ENCODE measurements at regions not wholly inside any gene's neighbourhood (a gene's known extent, or its start where the extent isn't known, plus 50 kb on each side); places are given as distances from the start of the nearest gene placed in this dataset.

DNA sequence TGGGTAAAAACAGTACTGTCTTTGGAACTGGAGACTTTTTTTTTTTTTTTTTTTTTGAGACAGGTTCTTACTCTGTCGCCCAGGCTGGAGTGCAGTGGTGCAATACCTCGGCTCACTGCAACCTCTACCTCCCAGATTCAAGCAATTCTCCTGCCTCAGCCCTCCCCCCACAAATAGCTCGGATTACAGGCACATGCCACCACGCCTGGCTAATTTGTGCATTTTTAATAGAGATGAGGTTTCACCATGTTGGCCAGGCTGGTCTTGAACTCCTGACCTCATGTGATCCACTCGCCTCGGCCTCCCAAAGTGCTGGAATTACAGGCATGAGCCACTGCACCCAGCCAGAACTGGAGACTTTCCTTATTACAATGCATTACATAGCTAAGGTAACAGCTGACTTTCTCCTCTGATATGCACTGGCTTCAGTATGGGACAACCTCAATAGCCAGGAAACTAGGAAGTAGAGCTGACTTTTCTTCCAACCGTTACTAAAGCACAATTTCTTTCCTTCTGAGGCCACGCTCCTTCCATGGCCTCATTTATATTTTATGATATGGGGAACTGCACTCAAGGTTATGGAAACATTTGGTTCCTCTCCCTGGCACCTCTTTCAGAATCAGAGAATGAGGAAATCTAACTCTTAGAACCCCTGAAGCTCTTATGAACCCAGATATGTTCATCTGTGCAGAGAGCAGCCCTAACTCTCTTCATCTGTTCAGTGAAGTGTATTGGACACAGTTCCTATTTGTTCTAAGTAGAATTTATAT, 53.5 kb upstream of the FAM9B start:
- TF ChIP-seq, protein P1, sequence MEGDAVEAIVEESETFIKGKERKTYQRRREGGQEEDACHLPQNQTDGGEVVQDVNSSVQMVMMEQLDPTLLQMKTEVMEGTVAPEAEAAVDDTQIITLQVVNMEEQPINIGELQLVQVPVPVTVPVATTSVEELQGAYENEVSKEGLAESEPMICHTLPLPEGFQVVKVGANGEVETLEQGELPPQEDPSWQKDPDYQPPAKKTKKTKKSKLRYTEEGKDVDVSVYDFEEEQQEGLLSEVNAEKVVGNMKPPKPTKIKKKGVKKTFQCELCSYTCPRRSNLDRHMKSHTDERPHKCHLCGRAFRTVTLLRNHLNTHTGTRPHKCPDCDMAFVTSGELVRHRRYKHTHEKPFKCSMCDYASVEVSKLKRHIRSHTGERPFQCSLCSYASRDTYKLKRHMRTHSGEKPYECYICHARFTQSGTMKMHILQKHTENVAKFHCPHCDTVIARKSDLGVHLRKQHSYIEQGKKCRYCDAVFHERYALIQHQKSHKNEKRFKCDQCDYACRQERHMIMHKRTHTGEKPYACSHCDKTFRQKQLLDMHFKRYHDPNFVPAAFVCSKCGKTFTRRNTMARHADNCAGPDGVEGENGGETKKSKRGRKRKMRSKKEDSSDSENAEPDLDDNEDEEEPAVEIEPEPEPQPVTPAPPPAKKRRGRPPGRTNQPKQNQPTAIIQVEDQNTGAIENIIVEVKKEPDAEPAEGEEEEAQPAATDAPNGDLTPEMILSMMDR (conservative IDR thresholded peaks at IDR 0.05; ENCODE audit: low read depth, low read length), result no peak
- no peak overlapping the region for H3K4me3 ChIP-seq (ENCODE audit: low read length)
- no peak for DNase-seq (ENCODE audit: low read depth)

DNA sequence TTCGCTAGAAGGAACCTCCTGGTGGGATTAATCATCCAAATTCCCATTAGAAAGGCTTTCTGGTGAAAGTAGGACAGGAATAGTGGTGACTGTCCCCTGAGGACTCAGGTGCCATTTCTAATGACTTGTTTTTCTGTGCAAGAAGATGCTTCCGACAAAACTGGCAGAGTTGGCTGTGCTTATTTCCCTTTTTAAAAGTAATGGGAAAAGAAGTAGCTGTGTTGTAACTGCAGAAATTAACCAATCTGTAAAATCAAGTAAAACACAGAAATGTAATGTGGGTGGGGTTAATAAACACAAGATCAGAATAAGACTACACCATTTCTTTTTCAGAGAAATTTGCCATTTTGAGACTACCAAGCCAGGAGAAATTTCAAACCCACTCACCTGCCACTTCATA, 55.0 kb upstream of the FAM9B start:
- TF ChIP-seq, protein P1 (conservative IDR thresholded peaks at IDR 0.05; ENCODE audit: low read depth, low read length), result no peak
- no peak for DNase-seq (ENCODE audit: low read depth)
- H3K4me3 ChIP-seq (ENCODE audit: low read length), result no peak overlapping the region

DNA sequence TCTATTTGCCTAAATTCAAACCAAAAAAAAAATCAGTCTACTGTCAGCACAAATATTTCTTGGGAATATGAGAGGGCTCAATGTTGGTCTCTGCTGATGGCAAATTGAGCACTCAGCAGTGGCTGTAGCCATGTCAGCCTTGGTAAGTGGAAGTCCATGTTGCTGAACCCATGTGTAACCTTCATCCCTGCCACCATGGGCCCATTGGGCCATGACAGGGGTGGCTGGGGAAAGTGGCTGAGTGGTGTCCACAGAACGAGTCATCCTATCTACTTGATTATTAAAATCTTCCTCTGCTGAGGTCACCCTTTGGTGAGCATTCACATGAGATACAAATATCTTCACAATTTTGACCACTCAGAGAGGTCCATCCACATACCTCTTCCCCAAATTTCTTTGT, 56.8 kb upstream of the FAM9B start:
- TF ChIP-seq, protein P1 (conservative IDR thresholded peaks at IDR 0.05; ENCODE audit: low read depth, low read length), result no peak
- no peak for DNase-seq (ENCODE audit: low read depth)
- H3K4me3 ChIP-seq (ENCODE audit: low read length), result no peak overlapping the region

DNA sequence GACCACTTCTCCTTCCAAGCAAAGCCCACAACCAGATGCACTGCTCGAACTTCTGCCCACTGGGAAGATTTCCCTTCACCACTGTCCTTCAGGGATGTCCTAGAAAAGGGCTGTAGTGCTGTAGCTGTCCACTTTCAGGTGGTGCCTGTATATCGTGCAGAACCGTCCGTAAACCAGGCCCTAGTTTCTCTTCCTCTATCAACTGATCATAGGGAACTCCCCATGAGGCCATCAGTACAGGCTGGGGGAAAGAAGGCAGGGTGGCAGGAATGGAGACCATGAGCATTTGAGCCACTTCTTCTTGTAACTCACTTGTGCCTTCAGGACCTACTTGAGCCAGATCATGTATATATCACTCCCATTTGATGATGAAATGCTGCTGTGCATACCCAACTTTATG, 57.3 kb upstream of the FAM9B start:
- no peak overlapping the region for H3K4me3 ChIP-seq (ENCODE audit: low read length)
- TF ChIP-seq, protein P1 (conservative IDR thresholded peaks at IDR 0.05; ENCODE audit: low read depth, low read length), result no peak
- DNase-seq (ENCODE audit: low read depth), result no peak

DNA sequence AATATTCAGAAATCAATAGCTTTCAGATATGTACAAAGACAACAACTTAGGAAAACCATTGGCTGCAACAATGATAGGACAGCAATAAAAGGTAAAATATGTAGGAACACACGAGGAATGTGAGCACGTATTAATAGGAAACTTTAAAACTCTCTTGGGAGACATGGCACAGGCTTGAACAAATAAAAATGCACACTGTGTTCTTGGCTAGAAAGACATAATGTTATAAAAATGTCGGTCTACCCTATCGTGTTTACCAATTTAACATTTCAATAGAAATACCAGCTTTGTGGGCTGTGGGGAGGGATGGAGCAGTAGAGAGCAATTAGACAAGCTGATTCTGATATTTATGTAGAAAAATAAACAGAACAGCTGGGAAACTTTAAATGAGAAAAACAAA, 69.0 kb upstream of the FAM9B start:
- TF ChIP-seq, protein P1 (conservative IDR thresholded peaks at IDR 0.05; ENCODE audit: low read depth, low read length), result no peak
- no peak for DNase-seq (ENCODE audit: low read depth)
- H3K4me3 ChIP-seq (ENCODE audit: low read length), result no peak overlapping the region

DNA sequence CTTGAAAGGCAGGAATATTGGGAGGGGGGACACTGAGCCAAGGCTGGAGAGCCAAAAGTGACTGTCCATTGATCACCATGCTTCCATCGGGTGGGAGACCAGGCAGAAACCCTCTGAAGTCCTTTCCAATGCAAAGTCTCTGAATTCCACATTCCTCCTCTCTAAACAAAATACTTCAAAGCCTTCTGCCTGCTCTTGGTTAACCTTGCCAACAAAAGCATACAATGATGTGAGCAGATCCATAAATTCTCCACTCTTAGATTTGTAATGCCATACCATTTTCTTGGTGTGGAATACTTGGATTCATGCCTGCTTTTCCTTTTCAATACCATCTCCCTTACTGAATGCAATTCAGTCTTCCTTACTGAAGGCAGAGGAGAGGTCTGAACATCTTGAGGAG, 74.1 kb upstream of the FAM9B start:
- H3K4me3 ChIP-seq (ENCODE audit: low read length), result no peak overlapping the region
- TF ChIP-seq, protein P1 (conservative IDR thresholded peaks at IDR 0.05; ENCODE audit: low read depth, low read length), result no peak
- no peak for DNase-seq (ENCODE audit: low read depth)

DNA sequence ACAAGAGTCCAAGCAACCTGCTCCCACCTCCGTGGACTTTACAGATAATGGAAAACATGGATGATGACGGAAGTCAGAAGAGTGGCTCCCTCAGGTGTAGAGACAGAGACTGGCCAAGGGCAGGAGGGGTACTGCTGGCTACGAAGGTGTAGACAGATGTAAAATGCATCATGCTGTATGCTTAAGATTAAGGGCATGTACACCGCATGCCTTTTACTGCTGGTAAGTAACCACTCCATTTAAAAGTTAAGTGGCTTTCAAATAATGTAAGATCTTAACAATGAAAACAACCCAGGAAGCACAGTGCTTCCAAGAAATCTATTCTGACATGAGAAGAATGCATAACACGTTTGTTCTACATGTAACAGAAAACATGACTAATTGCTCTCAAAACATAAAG, 76.9 kb upstream of the FAM9B start:
- no peak overlapping the region for H3K4me3 ChIP-seq (ENCODE audit: low read length)
- TF ChIP-seq, protein P1 (conservative IDR thresholded peaks at IDR 0.05; ENCODE audit: low read depth, low read length), result no peak
- DNase-seq (ENCODE audit: low read depth), result no peak
